ENCODE measurements at regions not wholly inside any gene's neighbourhood (a gene's known extent, or its start where the extent isn't known, plus 50 kb on each side); places are given as distances from the start of the nearest gene placed in this dataset.

DNA sequence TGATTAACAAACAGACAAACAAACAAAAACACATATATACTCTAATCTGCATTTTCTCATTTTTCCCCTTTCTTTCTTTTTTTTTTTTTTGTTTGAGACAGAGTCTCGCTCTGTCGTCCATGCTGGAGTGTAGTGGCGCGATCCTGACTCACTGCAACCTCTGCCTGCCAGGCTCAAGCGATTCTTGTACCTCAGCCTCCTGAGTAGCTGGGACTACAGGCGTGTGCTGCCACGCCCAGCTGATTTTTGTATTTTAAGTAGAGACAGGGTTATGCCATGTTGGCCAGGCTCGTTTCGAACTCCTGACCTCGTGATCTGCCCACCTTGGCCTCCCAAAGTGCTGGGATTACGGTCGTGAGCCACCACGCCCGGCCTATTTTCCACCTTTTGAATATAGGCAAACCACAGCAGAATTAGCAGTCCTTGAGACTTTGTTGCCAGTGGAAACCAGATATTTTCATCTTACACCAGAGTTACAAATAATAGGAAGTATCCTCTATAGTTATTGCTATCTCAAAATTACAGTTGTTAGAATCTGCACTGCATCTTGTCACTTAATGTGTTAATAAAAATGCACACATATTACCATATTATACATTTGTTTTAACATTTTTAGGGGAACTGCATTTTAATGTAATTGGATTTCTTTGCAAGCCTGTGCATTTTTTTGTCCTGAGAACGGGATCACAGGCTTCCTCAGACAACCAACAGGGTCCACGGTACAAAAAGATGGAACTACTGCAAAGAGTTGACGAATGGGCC is 208.2 kb upstream of the ZNF217 start:
- no peak for DNase-seq (ENCODE audit: low spot score in 2 of 2)
- WGBS, 2 donors = 82 to 89% methylated on average over 17 of the region's 17 CpGs
- H3K27me3 ChIP-seq = no peaks in the 10 kb centered on the region
- H3K4me1 ChIP-seq = no peaks in the 10 kb centered on the region
- H3K27ac ChIP-seq = no peak overlapping the region
- no peak for TF ChIP-seq POLR2A (IDR thresholded peaks at IDR 0.05)
- no peak for TF ChIP-seq EP300 (IDR thresholded peaks at IDR 0.05)
- TF ChIP-seq, protein P1, sequence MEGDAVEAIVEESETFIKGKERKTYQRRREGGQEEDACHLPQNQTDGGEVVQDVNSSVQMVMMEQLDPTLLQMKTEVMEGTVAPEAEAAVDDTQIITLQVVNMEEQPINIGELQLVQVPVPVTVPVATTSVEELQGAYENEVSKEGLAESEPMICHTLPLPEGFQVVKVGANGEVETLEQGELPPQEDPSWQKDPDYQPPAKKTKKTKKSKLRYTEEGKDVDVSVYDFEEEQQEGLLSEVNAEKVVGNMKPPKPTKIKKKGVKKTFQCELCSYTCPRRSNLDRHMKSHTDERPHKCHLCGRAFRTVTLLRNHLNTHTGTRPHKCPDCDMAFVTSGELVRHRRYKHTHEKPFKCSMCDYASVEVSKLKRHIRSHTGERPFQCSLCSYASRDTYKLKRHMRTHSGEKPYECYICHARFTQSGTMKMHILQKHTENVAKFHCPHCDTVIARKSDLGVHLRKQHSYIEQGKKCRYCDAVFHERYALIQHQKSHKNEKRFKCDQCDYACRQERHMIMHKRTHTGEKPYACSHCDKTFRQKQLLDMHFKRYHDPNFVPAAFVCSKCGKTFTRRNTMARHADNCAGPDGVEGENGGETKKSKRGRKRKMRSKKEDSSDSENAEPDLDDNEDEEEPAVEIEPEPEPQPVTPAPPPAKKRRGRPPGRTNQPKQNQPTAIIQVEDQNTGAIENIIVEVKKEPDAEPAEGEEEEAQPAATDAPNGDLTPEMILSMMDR (IDR thresholded peaks at IDR 0.05) = no peak
- H3K36me3 ChIP-seq = no peaks in the 10 kb centered on the region
- H3K4me3 ChIP-seq = no peak overlapping the region
- H3K9me3 ChIP-seq = no peaks in the 10 kb centered on the region

DNA sequence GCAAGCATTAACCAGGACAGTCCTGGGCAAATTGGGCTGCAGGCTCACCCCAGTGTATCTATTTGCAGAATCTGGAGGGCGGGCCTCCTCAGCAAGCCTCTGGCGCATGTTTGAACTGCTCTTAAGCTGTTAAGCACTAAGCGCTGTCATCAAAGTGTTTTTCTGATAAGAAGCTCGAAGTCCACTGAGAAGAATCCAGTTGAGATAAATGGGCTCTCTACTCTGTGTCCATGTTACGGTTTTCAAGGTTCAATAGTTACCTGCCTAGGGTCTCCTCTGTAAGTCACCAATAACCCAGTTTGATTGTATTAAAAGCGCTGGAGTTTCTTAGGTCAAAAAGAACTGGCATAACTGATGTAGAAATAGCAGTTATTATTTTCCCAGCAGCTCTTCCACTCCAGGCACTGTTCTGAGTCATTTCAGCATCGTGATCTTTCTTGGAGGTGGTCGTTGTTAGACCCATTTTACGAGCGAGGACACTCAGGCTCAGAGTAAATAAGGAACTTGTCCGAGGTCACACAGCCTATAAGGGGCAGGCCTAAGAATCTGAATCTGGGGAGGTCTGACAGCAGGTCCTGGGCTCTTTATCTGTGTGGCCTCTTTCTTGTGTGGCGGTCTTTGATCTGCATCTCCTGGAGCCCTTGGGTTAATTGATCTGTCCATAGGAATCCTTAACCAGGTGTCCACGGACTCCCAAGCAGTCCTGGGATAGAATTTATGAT is 207.4 kb upstream of the ZNF217 start:
- no peak overlapping the region for H3K27ac ChIP-seq
- H3K27me3 ChIP-seq = no peaks in the 10 kb centered on the region
- no peak overlapping the region for H3K4me3 ChIP-seq
- no peaks in the 10 kb centered on the region for H3K9me3 ChIP-seq
- TF ChIP-seq, protein P1 (IDR thresholded peaks at IDR 0.05) = no peak
- TF ChIP-seq EP300 (IDR thresholded peaks at IDR 0.05) (no peak), POLR2A (IDR thresholded peaks at IDR 0.05) (no peak)
- WGBS, 2 donors = 77 to 79% methylated on average over 13 of the region's 13 CpGs
- no peaks in the 10 kb centered on the region for H3K36me3 ChIP-seq
- DNase-seq (ENCODE audit: low spot score in 2 of 2) = no peak
- no peaks in the 10 kb centered on the region for H3K4me1 ChIP-seq

- no peak for TF ChIP-seq POLR2A (IDR thresholded peaks at IDR 0.05)
- TF ChIP-seq, protein P1 (IDR thresholded peaks at IDR 0.05) = no peak
- WGBS, 2 donors = 92 to 94% methylated on average over 1 of the region's 1 CpG
- no peak overlapping the region for H3K27ac ChIP-seq
- no peaks in the 10 kb centered on the region for H3K4me1 ChIP-seq
- DNase-seq (ENCODE audit: low spot score in 2 of 2) = no peak
- no peak overlapping the region for H3K4me3 ChIP-seq
- no peaks in the 10 kb centered on the region for H3K9me3 ChIP-seq
- H3K27me3 ChIP-seq = no peaks in the 10 kb centered on the region
- H3K36me3 ChIP-seq = no peaks in the 10 kb centered on the region
These were observed 206.8 kb upstream of the ZNF217 start for GRCh38 chr20:53800418-53800817.

- DNase-seq (ENCODE audit: low spot score in 2 of 2) = no peak
- 62 to 68% methylated on average over 4 of the region's 4 CpGs for WGBS, 2 donors
These were observed 203.4 kb upstream of the ZNF217 start for GRCh38 chr20:53797085-53797484.

More at GRCh38 chr20:53797085-53797484, 203.4 kb upstream of the ZNF217 start:
- TF ChIP-seq, protein P1 (IDR thresholded peaks at IDR 0.05) = no peak
- no peak for TF ChIP-seq EP300 (IDR thresholded peaks at IDR 0.05)
- no peak for TF ChIP-seq POLR2A (IDR thresholded peaks at IDR 0.05)
- no peak overlapping the region for H3K4me3 ChIP-seq
- H3K27ac ChIP-seq = no peak overlapping the region
- no peaks in the 10 kb centered on the region for H3K36me3 ChIP-seq
- no peaks in the 10 kb centered on the region for H3K27me3 ChIP-seq
- H3K9me3 ChIP-seq = no peaks in the 10 kb centered on the region
- no peaks in the 10 kb centered on the region for H3K4me1 ChIP-seq
